ENCODE measurements at regions not wholly inside any gene's neighbourhood (a gene's known extent, or its start where the extent isn't known, plus 50 kb on each side); places are given as distances from the start of the nearest gene placed in this dataset.

DNA sequence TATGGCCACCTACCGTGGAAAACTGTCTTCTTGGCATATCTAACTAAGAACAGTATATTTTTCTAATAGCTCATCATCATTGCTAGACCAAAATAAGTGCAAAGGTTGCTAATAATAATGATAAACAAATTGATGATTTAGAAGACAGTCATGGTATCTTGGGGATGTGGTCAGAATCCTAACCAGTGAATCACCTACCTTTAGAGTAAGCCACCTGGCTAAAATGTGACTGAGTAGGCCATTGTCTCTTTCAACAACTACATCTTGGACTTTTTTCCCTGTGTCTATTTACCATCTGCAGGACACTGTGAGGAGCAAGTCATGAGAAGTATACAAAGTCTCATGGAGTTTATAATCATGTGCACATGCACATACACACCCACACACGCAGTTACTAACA is 273.5 kb upstream of the SEMA6D start:
- CTCF ChIA-PET: no interaction called here
- intact Hi-C loops (cut with micrococcal nuclease; ENCODE audit: unreplicated experiment): no loop called here
- BruUV-seq (replicated peaks): no TSS peak
- no peaks in the 10 kb centered on the region for H3K36me3 ChIP-seq (ENCODE audit: insufficient read depth, low read length, poor library complexity, severe bottlenecking)
- no peak for DNase-seq (ENCODE audit: low spot score)
- H3K9me3 ChIP-seq (ENCODE audit: low read depth, low read length, poor library complexity, severe bottlenecking): no peaks in the 10 kb centered on the region
- no peak overlapping the region for H3K27ac ChIP-seq (ENCODE audit: low read depth, low read length, poor library complexity, severe bottlenecking)
- H3K4me3 ChIP-seq (ENCODE audit: low read depth, low read length, poor library complexity, severe bottlenecking): no peak overlapping the region
- TF ChIP-seq EZH2 (IDR thresholded peaks at IDR 0.05; ENCODE audit: borderline replicate concordance, low read depth, low read length, poor library complexity, severe bottlenecking): no peak
- TF ChIP-seq CTCF (conservative IDR thresholded peaks at IDR 0.05; ENCODE audit: low read depth, low read length): no peak
- no peaks in the 10 kb centered on the region for H3K27me3 ChIP-seq (replicated peaks; ENCODE audit: insufficient read depth, low read depth, low read length, poor library complexity)
- POLR2A ChIA-PET (ENCODE audit: low non-redundant PET): no interaction called here
- H3K4me1 ChIP-seq (ENCODE audit: insufficient read depth, low read length, poor library complexity, severe bottlenecking): no peaks in the 10 kb centered on the region

DNA sequence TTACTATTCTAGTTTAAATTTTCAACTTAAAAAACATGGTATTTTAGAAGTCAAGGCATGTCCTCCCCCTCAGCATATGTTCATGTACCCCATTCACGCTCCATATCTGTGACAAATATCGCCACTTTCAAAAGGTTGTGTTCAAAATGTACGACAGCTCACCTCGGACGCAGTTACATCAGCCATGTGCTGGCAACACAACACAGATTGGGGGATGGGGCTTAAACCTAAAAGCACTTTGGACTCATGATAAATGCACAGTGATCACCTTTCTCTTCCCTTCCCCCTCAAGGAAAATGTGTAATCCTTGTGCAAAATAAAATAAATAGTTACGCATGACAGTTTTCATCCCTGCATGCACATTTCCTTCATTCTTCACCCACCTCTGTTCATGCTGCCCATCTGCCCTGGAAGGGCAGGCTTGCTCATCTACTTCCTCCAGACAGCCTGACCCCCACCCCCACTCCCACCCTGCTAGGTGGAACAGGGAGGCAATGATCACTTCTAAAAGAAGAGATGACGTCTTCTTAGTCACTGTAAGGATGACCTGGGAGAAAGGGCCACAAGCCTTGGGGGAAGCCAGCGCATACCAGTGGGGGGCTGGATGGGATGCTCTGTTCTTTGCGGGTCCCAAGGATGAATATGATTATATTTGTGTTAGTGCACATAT is 271.4 kb upstream of the SEMA6D start:
- no peaks in the 10 kb centered on the region for H3K4me1 ChIP-seq (ENCODE audit: insufficient read depth, low read length, poor library complexity, severe bottlenecking)
- intact Hi-C loops (cut with micrococcal nuclease; ENCODE audit: unreplicated experiment): no loop called here
- ChIA-PET POLR2A (ENCODE audit: low non-redundant PET) (no interaction called here), CTCF (no interaction called here)
- BruUV-seq (replicated peaks): no TSS peak
- H3K4me3 ChIP-seq (ENCODE audit: low read depth, low read length, poor library complexity, severe bottlenecking): no peak overlapping the region
- no peaks in the 10 kb centered on the region for H3K27me3 ChIP-seq (replicated peaks; ENCODE audit: insufficient read depth, low read depth, low read length, poor library complexity)
- H3K36me3 ChIP-seq (ENCODE audit: insufficient read depth, low read length, poor library complexity, severe bottlenecking): no peaks in the 10 kb centered on the region
- TF ChIP-seq EZH2 (IDR thresholded peaks at IDR 0.05; ENCODE audit: borderline replicate concordance, low read depth, low read length, poor library complexity, severe bottlenecking) (no peak), CTCF (conservative IDR thresholded peaks at IDR 0.05; ENCODE audit: low read depth, low read length) (no peak)
- no peaks in the 10 kb centered on the region for H3K9me3 ChIP-seq (ENCODE audit: low read depth, low read length, poor library complexity, severe bottlenecking)
- DNase-seq (ENCODE audit: low spot score): no peak
- no peak overlapping the region for H3K27ac ChIP-seq (ENCODE audit: low read depth, low read length, poor library complexity, severe bottlenecking)

GRCh38 chr15:47460795-47461573 is 256.3 kb upstream of the SEMA6D start:
- intact Hi-C loops (cut with micrococcal nuclease; ENCODE audit: unreplicated experiment): no loop called here
- POLR2A ChIA-PET (ENCODE audit: low non-redundant PET): interaction anchor here (0.6 to 0.7 kb wide), 2 partner anchors 12 to 519 kb away, joined by 3 read pairs; no protein-coding TSS in a partner anchor
- no peak overlapping the region for H3K27ac ChIP-seq (ENCODE audit: low read depth, low read length, poor library complexity, severe bottlenecking)

More at GRCh38 chr15:47460795-47461573, 256.3 kb upstream of the SEMA6D start:
- no peaks in the 10 kb centered on the region for H3K36me3 ChIP-seq (ENCODE audit: insufficient read depth, low read length, poor library complexity, severe bottlenecking)
- CTCF ChIA-PET: no interaction called here
- DNase-seq (ENCODE audit: low spot score): peak; percentile 40
- no TSS peak for BruUV-seq (replicated peaks)
- peaks cover 19% of the 10 kb centered on the region for H3K4me1 ChIP-seq (ENCODE audit: insufficient read depth, low read length, poor library complexity, severe bottlenecking)
- H3K4me3 ChIP-seq (ENCODE audit: low read depth, low read length, poor library complexity, severe bottlenecking): no peak overlapping the region
- TF ChIP-seq CTCF (conservative IDR thresholded peaks at IDR 0.05; ENCODE audit: low read depth, low read length): no peak
- TF ChIP-seq EZH2 (IDR thresholded peaks at IDR 0.05; ENCODE audit: borderline replicate concordance, low read depth, low read length, poor library complexity, severe bottlenecking): no peak
- H3K9me3 ChIP-seq (ENCODE audit: low read depth, low read length, poor library complexity, severe bottlenecking): no peaks in the 10 kb centered on the region
- H3K27me3 ChIP-seq (replicated peaks; ENCODE audit: insufficient read depth, low read depth, low read length, poor library complexity): no peaks in the 10 kb centered on the region
